SIG-M5 (cell line): ENCODE measurements at regions not wholly inside any gene's neighbourhood (a gene's known extent, or its start where the extent isn't known, plus 50 kb on each side); places are given as distances from the start of the nearest gene placed in this dataset.
"Not testable (repeated sequence)": the region's sequence is repeated elsewhere in the genome, so short reads cannot be mapped to it uniquely, and the experiment has no call there.

Experiments used
- DNase-seq: peaks from one replicate; lab custom pipeline; 2025; lab: John Stamatoyannopoulos, UW

DNA sequence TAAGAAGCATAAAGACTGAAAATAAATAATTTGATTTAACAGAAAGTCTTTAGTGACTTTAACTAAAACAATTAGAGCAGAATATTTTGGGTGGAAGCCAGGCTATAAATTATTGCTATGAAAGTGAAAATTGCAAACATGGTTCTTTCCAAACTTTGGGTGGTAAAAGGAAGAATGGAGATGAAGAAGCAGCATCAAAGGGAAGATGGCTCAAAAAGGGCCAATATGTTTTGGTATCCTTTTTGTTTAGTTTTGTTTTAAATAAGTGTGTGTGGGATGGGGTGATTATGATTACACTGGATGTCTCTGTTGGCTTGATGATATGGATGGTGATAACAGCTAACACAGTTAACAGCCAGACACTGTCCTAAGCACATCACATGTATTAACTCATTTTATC is 153.7 kb downstream of the CYB561 start:
- no peak for DNase-seq

DNA sequence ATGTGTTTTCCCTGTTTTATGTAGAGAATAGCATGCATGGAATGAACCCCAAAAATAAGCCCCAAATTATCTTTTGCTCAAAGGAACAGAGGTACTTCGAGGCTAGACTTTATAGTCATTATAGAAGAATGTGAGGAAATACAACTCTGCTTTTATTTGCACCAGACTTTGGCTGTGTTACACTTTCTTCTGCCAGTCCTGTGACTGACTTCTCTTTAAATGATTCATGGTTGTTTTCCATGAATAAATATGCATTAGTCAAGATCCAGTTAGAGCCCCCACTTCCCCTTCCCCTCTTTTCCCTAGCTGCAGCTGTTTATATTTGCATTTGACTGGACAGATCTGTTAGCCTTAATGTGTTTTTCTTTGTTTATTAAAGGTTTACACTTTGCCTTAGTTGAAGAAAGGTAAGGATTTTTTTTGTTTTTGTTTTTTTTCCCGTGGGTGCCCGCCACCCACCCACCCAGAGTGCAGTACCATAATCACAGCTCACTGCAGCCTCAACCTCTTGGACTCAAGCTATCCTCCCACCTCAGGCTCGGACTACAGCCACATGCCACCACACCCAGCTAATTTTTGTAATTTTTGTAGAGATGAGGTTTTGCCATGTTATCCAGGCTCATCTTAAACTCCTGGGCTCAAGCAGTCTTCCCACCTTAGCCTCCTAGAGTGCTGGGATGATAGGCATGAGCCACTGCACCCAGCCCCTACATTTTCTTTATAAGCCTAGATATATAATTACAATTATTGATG is 152.6 kb downstream of the CYB561 start:
- DNase-seq, result no peak

DNA sequence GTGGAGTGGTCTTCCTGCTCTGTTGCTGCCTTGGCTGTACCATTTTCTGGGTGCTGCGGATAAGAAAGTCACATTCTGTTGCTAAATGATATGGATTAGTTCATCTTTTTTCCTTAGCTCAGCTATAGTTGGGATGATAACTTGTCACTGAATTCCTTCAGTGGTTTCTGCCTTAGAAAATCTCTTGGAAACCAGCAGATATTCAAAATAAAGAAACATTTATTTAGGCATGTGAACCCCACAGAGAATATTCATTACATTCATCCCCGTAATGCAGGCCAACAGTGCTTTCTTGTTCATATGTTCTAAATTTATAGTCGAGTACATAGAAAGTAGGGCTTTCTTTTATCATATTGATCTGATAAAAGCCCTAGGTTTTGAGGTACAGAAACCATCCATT is 151.3 kb downstream of the CYB561 start:
- DNase-seq, result no peak

DNA sequence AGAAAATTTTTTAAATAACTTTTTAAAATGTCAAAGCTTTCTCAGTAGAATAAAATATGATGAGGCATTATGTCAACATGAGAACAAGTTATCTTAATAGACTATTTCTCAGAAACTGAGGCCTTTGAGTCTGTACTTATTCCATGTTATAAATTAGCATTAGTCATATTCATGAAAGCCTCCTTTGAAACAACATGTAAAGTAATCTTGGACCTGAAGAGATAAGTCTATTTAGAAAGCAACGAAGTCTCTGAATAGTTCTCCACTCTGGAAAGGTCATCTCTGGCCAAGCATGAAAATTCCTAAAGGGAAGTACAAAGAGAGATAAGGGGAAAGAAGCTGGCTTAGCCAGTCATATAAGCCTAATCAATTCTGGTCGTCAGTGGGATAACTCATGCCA is 150.8 kb downstream of the CYB561 start:
- no peak for DNase-seq

DNA sequence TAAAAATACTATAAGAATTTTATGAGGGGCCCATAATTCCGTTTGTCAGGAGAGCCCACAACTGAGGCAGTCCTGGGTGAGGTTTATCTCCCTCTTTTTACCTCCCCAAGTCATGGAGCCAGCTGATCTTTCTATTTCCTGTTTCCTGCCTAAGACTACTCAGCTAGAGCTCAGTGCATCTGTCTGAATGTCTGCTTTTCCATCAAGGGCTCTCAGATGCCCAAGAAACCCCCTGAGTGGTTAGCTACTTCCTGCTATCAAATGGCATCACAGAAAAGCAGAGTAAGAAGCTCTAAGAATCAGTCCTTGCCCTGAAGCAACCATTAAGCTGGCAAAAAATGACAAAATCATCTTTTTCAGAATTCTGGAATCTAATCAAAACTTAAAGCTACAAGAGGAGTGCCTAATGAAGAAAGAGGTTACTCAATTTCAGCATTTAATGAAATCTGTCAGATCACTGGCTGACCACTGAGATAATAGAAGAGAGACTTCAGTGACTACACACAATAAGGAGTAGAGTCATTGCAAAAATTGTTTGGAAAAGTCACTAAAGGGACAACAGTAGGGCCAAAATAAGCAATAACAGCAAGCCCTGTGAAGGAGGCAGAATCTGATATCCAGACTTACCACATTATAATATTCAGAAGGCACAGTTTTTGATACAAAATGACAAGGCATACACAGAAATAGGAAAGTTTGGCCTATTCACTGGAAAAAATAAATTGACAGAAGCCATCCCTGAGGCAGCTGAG is 150.1 kb downstream of the CYB561 start:
- DNase-seq, result no peak

DNA sequence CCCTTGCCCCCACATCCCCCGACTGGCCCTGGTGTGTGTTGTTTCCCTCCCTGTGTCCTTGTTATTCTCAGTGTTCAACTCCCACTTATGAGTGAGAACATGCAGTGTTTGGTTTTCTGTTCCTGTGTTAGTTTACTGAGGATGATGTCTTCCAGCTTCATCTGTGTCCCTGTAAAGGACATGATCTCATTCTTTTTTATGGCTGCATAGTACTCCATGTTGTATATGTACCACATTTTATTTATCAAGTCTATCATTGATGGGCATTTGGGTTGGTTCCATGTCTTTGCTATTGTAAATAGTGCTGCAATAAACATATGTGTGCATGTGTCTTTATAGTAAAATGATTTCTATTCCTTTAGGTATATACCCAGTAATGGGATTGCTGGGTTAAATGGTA is 147.2 kb downstream of the CYB561 start:
- not testable (repeated sequence) for DNase-seq

DNA sequence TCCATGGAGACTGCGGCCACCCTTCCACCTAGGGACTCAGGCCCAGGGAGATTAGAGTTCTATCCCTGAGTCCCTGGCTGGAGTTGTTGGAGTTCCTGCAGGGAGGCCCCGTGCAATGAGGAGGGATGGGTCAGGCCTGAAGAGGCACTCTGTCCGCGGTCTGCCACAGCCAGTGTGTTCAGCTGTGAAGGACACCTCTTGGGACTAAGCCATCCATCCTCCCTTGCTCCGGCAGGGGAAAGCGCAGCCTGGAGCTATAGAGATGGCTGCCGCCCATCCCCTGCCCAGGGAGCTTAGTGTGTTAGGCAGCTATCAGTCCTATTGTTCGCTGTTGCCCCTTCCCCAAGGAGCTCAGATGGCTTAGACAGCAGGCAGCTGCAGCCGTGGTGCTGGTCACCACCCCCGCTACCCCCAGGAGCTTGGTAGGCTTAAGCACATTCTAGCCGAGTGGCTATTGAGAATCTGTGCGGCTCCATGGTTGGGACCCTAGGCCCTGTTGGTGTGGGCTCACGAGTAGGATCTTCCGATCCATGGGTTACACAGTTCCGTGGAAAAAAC is 141.3 kb downstream of the CYB561 start:
- no peak for DNase-seq

DNA sequence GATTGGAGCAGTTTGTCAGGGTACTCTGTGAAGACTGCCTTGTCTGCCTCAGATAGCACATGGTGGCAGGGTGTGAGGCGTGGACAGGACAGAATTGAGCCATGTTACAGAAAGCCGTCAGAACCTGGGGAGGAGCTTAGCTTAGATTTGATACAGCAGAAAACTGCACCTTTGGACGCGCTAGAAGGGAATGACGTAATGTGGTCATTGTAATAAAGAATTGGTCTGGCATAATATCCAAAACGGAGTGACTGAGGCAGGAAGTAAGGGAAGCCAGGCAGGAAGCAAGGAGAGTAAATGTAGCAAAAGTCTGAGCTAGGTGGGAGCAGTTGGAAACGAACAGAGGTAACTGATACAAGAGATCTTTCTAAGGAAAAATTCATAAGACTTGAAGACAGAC is 140.2 kb downstream of the CYB561 start:
- no peak for DNase-seq

DNA sequence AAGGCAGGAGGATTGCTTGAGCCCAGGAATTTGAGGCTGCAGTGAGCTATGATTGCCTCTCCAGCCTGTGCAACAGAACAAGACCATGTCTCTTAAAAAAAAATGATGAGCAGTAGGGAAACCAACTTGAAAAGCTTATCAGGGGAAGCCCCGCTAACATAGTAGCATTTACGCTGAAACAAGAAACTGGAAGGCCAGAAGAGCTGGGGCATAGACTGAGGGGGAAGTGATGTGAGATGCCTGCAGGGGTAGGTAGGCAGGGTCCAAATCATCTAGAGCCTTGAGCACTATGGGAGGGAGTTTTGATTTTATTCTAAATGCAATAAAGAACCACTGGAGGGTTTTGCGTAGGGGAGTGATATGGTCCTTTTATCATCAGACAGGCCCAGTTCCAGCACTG is 139.3 kb downstream of the CYB561 start:
- DNase-seq, result no peak

DNA sequence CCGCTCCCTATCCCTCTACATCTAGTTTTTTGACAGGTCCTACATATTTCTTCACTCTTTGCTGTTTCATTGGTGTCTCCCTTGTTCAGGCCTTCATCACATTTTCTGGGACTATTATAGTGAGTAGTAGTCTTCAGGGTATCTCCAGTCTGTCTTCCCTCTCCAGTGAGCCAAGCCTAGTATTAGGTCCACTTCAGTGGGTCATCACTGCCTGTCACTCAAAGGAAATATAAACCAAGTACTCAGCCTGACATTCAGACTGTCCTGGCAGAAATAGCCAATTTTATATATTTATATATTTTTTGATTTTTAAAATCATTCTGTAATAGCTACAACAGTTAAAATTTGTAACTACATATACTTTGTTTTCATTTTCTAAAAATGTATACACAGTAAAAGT is 137.8 kb downstream of the CYB561 start:
- DNase-seq, result no peak

DNA sequence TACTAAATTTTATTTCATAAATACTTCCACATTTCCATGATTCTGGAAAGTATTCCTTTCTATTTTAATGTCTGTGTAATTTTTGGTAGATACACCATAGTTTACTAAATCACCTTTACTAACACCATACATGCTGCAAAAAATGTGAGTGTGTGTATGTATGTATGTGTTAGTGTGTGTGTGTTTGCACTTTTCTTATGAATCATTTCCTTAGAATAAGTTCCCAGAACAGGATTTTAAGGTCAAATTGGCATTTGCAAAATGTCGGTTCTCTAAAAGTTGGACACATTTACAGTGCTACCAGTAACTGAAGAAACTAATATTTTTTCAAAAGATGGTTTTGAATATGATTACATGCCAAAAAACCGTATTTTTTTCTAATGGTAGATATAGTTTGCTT is 137.1 kb downstream of the CYB561 start:
- no peak for DNase-seq

DNA sequence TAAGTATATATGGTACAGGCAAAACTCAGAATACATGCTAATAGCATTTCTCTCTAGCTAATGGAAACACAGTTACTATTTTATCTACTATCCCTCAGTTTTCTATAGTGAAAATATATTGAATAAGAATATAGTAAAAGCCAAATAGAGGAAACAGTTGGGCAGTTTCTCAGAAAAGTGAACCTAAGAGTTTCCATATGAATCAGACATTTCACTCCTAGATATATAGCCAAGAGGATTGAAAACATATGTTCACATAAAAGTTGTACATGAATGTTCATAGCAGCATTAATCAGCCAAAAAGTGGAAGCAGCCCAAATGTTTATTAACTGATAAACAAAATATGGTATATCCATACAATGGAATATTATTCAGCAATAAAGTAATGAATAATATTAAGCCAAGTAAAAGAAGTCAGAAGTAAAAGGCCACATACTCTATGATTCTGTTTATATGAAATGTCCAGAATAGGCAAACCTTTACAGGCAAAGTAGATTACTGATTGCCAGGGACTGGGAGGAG is 134.6 kb downstream of the CYB561 start:
- DNase-seq, result no peak

DNA sequence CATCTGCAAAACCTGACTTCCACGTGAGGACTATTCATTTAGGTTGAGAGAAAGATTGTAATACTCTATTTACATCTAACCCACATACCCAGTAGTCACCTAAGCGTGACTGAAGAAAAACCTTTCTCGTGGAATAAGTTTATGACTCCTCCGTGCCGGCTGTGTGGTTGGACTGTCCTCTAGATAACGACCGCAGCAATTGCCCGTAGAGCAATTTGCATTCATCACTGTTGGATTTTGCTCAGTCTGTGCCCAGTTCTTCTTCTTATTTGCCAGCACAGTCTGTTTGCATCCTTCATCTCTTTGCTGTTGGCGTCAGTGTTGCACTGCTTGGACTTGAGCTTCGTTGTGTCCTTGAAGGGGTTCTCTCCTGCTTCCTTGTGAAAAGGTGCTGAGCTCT is 131.3 kb downstream of the CYB561 start:
- no peak for DNase-seq

DNA sequence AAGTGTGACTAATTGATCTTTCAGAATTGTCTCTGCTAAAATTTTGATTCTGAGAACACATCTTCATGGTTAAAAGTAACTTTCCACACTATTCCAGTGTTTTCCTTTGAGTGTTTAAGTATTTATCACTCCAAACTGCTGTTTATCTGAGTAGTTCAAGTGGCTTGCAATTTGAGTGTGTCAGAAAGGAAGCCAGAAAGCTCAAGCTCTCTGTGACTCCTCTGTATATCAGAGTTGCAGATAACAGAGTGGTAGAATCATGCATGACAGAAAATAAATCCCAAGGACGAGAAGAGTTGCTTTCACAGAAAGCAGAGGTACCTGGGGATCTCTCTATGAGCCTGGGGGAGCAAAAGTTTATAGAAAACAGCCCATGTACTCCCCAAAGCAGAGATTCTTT is 130.0 kb downstream of the CYB561 start:
- DNase-seq, result no peak

DNA sequence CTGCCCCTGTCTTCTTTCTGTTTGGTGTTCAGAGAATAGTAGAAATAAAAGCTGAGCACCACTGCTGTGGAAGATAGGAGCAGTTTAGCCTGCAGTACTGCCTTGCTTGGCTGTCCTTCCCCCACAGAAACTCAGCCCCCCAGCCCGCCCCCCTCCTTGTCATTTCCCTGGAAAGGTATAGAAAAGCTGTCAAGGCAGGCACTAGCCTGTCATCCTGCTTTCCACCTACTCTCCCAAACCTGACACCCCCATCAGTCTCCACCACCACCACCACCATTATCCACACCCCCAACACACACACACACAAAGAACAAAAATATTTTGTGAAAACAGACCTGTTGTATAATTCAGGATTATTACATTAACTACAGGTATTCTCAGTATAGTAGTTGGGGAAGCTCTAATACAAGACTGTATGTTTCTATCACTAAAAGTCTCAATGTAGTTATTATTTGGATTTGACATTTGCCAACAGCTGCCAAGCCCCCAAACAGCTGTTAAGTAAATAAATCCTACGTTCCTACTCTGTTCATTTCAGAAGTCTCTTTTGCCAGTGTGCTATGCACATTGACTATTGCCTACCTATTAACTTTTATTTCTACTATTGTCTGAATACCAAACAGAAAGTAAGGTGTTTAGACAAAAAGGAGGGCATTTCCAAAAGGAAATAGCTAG is 128.8 kb downstream of the CYB561 start:
- no peak for DNase-seq

DNA sequence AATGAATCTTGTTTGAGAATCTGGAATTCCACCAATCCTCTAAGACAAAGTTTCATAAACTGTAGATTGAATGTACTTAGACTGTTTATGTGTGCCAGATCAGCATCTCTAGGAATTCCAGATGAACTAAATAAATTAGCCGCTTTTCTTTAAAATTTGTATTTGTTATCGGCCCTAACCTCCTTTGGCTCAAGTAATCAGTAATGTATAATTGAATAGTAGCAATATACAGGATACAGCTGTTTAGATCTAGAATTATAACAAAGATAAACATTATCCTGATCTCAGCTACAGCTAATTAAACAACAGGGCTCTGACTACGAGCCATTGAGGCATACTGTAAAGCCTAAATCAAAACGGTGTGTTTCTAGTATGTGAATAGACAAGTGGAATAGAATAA is 120.3 kb downstream of the CYB561 start:
- no peak for DNase-seq

DNA sequence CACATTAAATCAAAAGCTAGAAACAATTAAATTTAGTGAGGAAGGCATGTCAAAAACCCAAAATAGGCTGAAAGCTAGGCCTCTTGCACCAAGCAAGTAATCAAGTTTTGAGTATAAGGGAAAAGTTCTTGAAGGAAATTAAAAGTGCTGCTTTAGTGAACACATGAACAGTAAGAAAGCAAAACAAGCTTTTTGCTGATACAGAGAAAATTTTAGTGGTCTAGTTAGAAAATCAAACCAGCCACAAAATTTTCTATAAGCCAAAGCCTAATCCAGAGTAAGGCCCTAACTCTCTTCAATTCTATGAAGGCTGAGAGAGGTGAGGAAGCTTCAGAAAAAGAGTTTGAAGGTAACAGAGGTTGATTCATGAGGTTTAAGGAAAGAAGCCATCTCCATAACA is 116.2 kb downstream of the CYB561 start:
- no peak for DNase-seq

DNA sequence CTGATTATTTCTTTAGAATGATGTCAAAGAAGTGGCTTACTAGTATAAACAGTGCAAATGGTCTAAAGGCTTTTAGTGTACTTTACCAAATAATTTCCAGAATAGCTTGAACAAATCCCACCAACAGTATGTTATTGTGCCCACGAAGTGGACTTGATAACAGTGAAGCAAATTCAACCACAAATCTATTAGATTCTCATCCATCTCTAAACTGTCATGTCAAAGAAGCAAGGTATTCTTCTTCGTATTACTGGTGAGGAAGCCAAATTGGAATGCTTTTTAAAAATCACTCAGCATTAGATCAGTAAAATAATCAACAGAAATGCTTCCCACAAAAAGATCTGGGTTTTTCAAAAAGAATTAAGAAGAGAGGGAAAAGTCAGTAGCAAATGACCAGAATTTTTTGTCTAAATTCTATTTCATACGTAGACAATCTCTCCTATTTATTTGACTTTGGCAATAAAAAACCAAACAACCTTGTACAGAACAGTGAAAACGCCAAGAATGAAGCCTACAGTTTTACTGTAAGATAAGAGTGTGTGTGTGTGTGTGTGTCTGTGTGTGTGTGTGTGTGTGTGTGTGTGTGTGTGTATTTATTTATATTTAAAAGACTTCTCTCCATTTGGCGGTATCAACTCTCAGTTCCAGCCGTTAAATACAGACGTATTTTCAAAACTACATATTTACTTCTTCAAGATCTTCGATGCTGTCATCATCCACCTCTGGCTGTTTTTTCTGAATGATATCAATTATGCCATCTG is 114.6 kb downstream of the CYB561 start:
- DNase-seq, result no peak

DNA sequence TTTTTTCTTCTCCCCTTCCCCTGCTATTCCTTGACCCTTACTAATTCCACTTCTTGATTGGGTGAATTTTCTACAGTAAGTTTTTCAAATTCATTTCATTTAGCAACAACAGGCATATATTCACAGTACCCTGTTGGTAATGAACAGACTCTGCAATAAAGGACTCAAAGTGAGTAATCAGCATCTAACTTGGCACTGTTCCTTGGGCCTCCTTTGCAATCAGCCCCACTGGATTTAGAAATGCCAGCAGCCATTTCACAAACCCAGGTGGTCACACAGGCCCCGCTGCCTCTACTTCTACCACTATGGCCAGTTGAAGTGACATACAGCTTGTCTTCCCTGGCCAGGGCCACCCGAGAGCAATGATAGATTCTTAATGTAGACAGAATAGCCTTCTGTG is 113.8 kb downstream of the CYB561 start:
- DNase-seq, result no peak

DNA sequence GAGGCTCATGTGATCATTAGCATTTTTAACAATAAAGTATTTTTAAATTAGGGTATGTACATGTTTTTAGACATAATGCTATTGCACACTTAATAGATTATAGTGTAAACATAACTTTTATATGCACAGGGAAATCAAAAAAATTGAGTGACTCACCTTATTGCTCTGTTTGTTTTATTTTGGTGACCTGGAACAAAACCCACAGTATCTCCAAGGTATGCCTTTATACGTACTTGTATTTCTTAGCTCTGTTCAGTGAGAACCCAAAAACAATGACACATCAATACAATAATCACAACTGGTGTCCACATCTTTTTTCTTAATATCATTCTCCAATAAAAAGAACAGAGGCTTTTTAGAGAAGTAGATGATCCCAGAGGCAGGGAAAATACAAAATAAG is 112.2 kb downstream of the CYB561 start:
- DNase-seq, result no peak

DNA sequence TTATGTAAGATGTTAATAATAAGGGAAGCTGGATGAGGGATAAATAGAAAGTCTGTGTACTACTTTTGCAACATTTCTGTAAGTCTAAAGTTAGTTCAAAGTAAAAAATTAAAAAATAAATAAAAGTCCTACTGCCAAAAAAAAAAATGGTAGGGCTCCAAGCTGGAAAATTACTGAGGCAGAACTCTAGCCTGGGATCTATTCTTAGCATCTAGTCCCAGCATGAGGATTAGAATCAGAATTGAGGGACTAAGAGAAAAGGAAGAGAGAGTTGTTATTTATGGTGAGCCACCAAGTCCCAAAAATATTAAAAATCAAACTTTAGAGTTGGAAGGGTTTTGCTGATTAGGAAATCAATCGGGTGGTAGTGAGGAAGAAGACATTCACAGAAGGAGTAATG is 110.3 kb downstream of the CYB561 start:
- DNase-seq, result no peak

DNA sequence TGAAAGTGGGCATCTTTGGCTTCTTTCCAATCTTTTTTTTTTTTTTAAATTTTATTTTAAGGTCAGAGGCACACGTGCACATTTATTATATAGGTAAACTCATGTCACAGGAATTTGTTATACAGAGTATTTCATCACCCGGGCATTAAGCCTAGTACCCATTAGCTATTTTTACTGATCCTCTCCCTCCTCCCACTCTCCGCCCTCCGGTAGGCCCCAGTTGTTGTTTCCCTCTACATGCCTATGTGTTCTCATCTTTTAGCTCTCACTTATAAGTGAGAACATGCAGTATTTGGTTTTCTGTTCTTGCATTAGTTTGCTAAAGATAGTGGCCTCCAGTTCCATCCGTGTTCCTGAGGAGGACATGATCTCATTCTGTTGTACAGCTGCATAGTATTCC is 108.5 kb downstream of the CYB561 start:
- DNase-seq, result no peak
